HepG2 (cell line): ENCODE measurements at regions not wholly inside any gene's neighbourhood (a gene's known extent, or its start where the extent isn't known, plus 50 kb on each side); places are given as distances from the start of the nearest gene placed in this dataset.

Source experiments
- BHLHE40 ChIP-seq: IDR thresholded peaks from 2 replicates; pipeline ENCODE4 v1.6.1; 2011; ENCODE audit warnings: low read length, improper control_type of control experiment
- KAT7 ChIP-seq: IDR thresholded peaks from 2 replicates; pipeline ENCODE4 v1.6.1; 2018; ENCODE audit warnings: borderline replicate concordance, missing compliant biosample characterization
- ZBTB3 ChIP-seq: sonication (generic); formaldehyde crosslinking; IDR thresholded peaks from 2 replicates; pipeline ENCODE4 v1.4.0; 2020; ENCODE audit warnings: low read depth, mild to moderate bottlenecking, moderate library complexity, missing genetic modification reagents, borderline replicate concordance
- ZNF12 ChIP-seq: sonication (generic); formaldehyde crosslinking; IDR thresholded peaks from 2 replicates; pipeline ENCODE4 v1.5.0; 2020; ENCODE audit warnings: missing genetic modification reagents
- ZNF282 ChIP-seq: fragments of 450-650 bp; IDR thresholded peaks from 2 replicates; pipeline ENCODE4 v1.6.1; 2018; ENCODE audit not compliant: partially characterized antibody
- ZNF549 ChIP-seq: sonication (generic); formaldehyde crosslinking; IDR thresholded peaks from 2 replicates; pipeline ENCODE4 v1.5.0; 2020; ENCODE audit warnings: missing genetic modification reagents
- ZNF850 ChIP-seq: sonication (generic); formaldehyde crosslinking; conservative IDR thresholded peaks from 2 replicates; pipeline ENCODE4 v1.9.0; 2021; ENCODE audit warnings: mild to moderate bottlenecking, missing genetic modification reagents
- TF ChIP-seq, protein P1 (sequence below): sonication (generic); formaldehyde crosslinking; IDR thresholded peaks from 2 replicates; pipeline ENCODE4 v1.4.0; 2020; ENCODE audit warnings: missing genetic modification reagents
- TF ChIP-seq, protein P2 (sequence below): sonication (generic); formaldehyde crosslinking; IDR thresholded peaks from 2 replicates; pipeline ENCODE4 v1.5.0; 2020; ENCODE audit warnings: mild to moderate bottlenecking, missing genetic modification reagents, moderate library complexity
- TF ChIP-seq, protein P3 (sequence below), 2 experiments: fragments of 450-650 bp in 1 of 2; sonication (generic) in 1 of 2; formaldehyde crosslinking in 1 of 2; IDR thresholded peaks; 2 replicates each; pipeline versions ENCODE4 v1.6.1 to v1.8.0; 2016 to 2022; ENCODE audit warnings: antibody characterized with exemption in 1 of 2, mild to moderate bottlenecking in 1 of 2, missing genetic modification reagents in 1 of 2
- TF ChIP-seq, protein P4 (sequence below): sonication (generic); formaldehyde crosslinking; IDR thresholded peaks from 2 replicates; pipeline ENCODE4 v1.8.0; 2022; ENCODE audit warnings: low read depth, missing genetic modification reagents

DNA sequence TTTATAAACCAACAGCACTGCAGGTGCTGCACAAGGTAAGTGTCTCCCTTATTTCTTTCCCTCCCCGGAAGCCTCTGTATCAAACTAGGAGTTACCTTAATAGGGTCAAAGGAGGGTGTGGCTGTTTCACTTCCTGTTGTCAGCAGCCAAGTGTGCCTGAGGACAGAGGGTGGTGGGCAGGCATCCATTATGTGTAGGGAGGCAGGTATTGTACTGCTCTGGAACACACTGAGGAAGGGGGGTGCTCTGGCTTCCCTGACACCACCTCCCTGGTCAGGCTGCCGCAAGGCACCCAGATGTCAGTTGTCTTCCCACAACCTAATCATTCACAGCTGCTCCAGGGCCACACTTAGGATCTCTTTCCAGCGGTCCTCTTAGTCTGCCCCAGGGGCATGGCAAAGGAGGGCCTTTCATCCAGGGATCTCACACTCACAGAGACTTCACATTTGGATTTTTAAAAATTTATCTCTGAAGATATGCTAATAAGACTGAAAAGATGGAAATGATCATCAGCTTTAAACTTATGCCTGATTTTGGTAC, 132.0 kb upstream of the ARHGAP5 start:
- TF ChIP-seq ZBTB3 (no peak), ZNF850 (CRISPR knock-in tag) (no peak), ZNF549 (no peak), ZNF12 (CRISPR knock-in tag) (no peak), ZNF282 (no peak), BHLHE40 (no peak), KAT7 (no peak)
- TF ChIP-seq, protein P1, sequence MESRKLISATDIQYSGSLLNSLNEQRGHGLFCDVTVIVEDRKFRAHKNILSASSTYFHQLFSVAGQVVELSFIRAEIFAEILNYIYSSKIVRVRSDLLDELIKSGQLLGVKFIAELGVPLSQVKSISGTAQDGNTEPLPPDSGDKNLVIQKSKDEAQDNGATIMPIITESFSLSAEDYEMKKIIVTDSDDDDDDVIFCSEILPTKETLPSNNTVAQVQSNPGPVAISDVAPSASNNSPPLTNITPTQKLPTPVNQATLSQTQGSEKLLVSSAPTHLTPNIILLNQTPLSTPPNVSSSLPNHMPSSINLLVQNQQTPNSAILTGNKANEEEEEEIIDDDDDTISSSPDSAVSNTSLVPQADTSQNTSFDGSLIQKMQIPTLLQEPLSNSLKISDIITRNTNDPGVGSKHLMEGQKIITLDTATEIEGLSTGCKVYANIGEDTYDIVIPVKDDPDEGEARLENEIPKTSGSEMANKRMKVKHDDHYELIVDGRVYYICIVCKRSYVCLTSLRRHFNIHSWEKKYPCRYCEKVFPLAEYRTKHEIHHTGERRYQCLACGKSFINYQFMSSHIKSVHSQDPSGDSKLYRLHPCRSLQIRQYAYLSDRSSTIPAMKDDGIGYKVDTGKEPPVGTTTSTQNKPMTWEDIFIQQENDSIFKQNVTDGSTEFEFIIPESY (CRISPR knock-in tag) = no peak
- TF ChIP-seq, protein P2, sequence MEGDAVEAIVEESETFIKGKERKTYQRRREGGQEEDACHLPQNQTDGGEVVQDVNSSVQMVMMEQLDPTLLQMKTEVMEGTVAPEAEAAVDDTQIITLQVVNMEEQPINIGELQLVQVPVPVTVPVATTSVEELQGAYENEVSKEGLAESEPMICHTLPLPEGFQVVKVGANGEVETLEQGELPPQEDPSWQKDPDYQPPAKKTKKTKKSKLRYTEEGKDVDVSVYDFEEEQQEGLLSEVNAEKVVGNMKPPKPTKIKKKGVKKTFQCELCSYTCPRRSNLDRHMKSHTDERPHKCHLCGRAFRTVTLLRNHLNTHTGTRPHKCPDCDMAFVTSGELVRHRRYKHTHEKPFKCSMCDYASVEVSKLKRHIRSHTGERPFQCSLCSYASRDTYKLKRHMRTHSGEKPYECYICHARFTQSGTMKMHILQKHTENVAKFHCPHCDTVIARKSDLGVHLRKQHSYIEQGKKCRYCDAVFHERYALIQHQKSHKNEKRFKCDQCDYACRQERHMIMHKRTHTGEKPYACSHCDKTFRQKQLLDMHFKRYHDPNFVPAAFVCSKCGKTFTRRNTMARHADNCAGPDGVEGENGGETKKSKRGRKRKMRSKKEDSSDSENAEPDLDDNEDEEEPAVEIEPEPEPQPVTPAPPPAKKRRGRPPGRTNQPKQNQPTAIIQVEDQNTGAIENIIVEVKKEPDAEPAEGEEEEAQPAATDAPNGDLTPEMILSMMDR (CRISPR knock-in tag) = no peak
- TF ChIP-seq, protein P3, sequence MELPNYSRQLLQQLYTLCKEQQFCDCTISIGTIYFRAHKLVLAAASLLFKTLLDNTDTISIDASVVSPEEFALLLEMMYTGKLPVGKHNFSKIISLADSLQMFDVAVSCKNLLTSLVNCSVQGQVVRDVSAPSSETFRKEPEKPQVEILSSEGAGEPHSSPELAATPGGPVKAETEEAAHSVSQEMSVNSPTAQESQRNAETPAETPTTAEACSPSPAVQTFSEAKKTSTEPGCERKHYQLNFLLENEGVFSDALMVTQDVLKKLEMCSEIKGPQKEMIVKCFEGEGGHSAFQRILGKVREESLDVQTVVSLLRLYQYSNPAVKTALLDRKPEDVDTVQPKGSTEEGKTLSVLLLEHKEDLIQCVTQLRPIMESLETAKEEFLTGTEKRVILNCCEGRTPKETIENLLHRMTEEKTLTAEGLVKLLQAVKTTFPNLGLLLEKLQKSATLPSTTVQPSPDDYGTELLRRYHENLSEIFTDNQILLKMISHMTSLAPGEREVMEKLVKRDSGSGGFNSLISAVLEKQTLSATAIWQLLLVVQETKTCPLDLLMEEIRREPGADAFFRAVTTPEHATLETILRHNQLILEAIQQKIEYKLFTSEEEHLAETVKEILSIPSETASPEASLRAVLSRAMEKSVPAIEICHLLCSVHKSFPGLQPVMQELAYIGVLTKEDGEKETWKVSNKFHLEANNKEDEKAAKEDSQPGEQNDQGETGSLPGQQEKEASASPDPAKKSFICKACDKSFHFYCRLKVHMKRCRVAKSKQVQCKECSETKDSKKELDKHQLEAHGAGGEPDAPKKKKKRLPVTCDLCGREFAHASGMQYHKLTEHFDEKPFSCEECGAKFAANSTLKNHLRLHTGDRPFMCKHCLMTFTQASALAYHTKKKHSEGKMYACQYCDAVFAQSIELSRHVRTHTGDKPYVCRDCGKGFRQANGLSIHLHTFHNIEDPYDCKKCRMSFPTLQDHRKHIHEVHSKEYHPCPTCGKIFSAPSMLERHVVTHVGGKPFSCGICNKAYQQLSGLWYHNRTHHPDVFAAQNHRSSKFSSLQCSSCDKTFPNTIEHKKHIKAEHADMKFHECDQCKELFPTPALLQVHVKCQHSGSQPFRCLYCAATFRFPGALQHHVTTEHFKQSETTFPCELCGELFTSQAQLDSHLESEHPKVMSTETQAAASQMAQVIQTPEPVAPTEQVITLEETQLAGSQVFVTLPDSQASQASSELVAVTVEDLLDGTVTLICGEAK (IDR thresholded peaks at IDR 0.05) = no peak
- TF ChIP-seq, protein P3 (CRISPR knock-in tag; IDR thresholded peaks at IDR 0.05) = no peak
- TF ChIP-seq, protein P4, sequence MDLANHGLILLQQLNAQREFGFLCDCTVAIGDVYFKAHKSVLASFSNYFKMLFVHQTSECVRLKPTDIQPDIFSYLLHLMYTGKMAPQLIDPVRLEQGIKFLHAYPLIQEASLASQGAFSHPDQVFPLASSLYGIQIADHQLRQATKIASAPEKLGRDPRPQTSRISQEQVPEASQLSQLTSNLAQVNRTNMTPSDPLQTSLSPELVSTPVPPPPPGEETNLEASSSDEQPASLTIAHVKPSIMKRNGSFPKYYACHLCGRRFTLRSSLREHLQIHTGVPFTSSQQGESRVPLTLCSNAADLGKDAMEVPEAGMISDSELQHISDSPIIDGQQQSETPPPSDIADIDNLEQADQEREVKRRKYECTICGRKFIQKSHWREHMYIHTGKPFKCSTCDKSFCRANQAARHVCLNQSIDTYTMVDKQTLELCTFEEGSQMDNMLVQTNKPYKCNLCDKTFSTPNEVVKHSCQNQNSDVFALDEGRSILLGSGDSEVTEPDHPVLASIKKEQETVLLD (CRISPR knock-in tag) = no peak
